22Rv1 (cell line): ENCODE measurements at regions not wholly inside any gene's neighbourhood (a gene's known extent, or its start where the extent isn't known, plus 50 kb on each side); places are given as distances from the start of the nearest gene placed in this dataset.

ENCODE experiments used
- ZFX ChIP-seq: fragments of 450-650 bp; IDR thresholded peaks from 2 replicates; pipeline ENCODE4 v1.6.1; 2017; ENCODE audit warnings: antibody characterized with exemption, borderline replicate concordance
- TF ChIP-seq, protein P1 (sequence below): fragments of 450-650 bp; IDR thresholded peaks from 2 replicates; pipeline ENCODE4 v1.5.1; 2017; ENCODE audit warnings: mild to moderate bottlenecking

GRCh38 chr1:219443763-219444162 is 169.1 kb downstream of the ZC3H11B start:
- TF ChIP-seq, protein P1, sequence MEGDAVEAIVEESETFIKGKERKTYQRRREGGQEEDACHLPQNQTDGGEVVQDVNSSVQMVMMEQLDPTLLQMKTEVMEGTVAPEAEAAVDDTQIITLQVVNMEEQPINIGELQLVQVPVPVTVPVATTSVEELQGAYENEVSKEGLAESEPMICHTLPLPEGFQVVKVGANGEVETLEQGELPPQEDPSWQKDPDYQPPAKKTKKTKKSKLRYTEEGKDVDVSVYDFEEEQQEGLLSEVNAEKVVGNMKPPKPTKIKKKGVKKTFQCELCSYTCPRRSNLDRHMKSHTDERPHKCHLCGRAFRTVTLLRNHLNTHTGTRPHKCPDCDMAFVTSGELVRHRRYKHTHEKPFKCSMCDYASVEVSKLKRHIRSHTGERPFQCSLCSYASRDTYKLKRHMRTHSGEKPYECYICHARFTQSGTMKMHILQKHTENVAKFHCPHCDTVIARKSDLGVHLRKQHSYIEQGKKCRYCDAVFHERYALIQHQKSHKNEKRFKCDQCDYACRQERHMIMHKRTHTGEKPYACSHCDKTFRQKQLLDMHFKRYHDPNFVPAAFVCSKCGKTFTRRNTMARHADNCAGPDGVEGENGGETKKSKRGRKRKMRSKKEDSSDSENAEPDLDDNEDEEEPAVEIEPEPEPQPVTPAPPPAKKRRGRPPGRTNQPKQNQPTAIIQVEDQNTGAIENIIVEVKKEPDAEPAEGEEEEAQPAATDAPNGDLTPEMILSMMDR = no peak
- no peak for TF ChIP-seq ZFX
